ENCODE measurements at regions not wholly inside any gene's neighbourhood (a gene's known extent, or its start where the extent isn't known, plus 50 kb on each side); places are given as distances from the start of the nearest gene placed in this dataset.

DNA sequence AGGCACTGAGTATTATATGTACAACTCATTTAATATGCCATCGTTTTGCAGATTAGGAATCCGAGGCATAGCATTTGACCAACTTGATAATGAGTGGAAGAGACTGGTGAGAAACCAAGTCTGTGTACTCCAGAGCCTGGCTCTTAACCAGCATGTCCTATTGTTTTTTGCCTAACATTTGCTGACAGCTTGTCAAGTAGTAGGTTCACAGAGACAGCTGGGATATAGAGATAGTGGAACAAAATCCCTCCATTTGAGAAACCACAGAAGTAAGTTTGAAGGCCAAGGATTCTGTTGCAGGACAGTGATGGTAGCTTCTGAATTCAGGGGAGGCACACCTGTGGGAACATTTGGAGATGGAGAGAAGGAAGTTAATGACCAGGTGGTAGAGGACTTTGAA lies 206.9 kb upstream of the PRPS1L1 start:
- in situ Hi-C loops (cut with MboI; ENCODE audit: low sequenced_read_pairs in 4 of 4) (no loop called here), intact Hi-C loops (cut with DNase I; ENCODE audit: low total_unique reads) (no loop called here)
- no peaks in the 10 kb centered on the region for H3K4me1 ChIP-seq
- H3K4me3 ChIP-seq, result no peak overlapping the region
- H3K36me3 ChIP-seq, result no peaks in the 10 kb centered on the region
- H3K27me3 ChIP-seq, result no peaks in the 10 kb centered on the region
- no peak for TF ChIP-seq POLR2A (IDR thresholded peaks at IDR 0.05)
- TF ChIP-seq CTCF (IDR thresholded peaks at IDR 0.05 in 4 of 5, conservative IDR thresholded peaks at IDR 0.05 in 1 of 5), result no peak
- DNase-seq (no peak), ATAC-seq (no peak)
- H3K27ac ChIP-seq, result no peak overlapping the region
- no peaks in the 10 kb centered on the region for H3K9me3 ChIP-seq

DNA sequence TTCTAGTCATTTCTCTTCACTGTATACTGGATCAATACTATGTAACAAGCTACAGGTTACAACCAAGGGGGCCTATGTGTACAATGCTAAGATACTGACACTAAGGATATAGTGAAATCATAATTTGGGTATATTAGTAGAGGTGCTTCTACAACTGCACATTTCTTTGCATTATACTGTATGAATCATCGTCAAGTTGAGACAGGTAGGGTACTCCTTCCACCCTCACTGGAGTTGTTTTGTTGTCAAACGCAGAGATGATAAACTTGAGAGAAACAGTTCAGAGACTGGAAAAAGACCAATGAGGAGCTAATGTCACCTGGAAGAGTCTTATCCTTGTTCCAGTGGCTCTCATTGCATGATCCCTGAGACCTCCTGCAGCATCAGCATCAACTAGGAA lies 208.2 kb upstream of the PRPS1L1 start:
- no peak for ATAC-seq
- no peaks in the 10 kb centered on the region for H3K4me1 ChIP-seq
- intact Hi-C loops (cut with DNase I; ENCODE audit: low total_unique reads) (no loop called here), in situ Hi-C loops (cut with MboI; ENCODE audit: low sequenced_read_pairs in 4 of 4) (no loop called here)
- no peak for TF ChIP-seq POLR2A (IDR thresholded peaks at IDR 0.05)
- no peak for TF ChIP-seq CTCF (IDR thresholded peaks at IDR 0.05 in 4 of 5, conservative IDR thresholded peaks at IDR 0.05 in 1 of 5)
- no peaks in the 10 kb centered on the region for H3K36me3 ChIP-seq
- DNase-seq, result no peak
- H3K27ac ChIP-seq, result no peak overlapping the region
- H3K4me3 ChIP-seq, result no peak overlapping the region
- H3K27me3 ChIP-seq, result no peaks in the 10 kb centered on the region
- no peaks in the 10 kb centered on the region for H3K9me3 ChIP-seq

GRCh38 chr7:18239212-18239611 lies 211.6 kb upstream of the PRPS1L1 start:
- TF ChIP-seq POLR2A (IDR thresholded peaks at IDR 0.05), result no peak
- TF ChIP-seq CTCF (IDR thresholded peaks at IDR 0.05 in 4 of 5, conservative IDR thresholded peaks at IDR 0.05 in 1 of 5), result no peak
- no peak for DNase-seq
- intact Hi-C loops (cut with DNase I; ENCODE audit: low total_unique reads) (no loop called here), in situ Hi-C loops (cut with MboI; ENCODE audit: low sequenced_read_pairs in 4 of 4) (no loop called here)
- Histone ChIP-seq H3K4me1 (no peaks in the 10 kb centered on the region), H3K9me3 (no peaks in the 10 kb centered on the region), H3K27ac (no peak overlapping the region), H3K27me3 (no peaks in the 10 kb centered on the region), H3K36me3 (no peaks in the 10 kb centered on the region), H3K4me3 (no peak overlapping the region)
- ATAC-seq, result no peak

DNA sequence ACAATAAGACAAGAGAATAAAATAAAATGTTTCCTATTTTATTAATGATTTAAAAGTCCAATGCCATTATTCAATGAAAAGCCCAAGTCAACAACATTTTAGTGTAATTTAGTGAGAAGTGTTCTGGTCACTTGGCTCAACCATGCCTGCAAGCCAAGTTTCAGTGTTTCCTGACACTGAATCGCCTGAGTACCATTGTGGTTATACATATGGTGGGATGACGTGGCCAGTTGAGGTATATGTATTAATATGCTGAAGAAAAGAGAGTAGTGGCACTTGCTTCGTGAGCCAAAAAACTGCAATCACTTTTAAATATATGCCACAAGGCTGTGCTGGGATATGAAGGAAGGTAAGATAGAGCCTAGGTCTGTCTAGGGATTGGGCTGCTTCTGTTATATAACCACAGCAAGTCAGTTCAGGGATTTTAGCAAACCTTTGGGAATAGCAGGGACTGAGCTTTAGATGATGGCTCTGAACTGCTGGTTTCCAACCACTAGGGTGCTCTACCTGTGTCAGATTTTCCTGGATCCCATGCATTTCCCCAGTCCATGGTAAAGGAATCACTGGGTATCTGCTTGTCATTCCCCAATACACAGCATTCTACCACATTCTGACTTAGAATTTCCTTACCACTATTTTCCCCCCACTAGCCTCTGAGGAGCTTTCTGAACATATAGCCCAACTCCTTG lies 214.0 kb upstream of the PRPS1L1 start:
- no peak for DNase-seq
- Histone ChIP-seq H3K36me3 (no peaks in the 10 kb centered on the region), H3K27ac (no peak overlapping the region), H3K4me1 (no peaks in the 10 kb centered on the region), H3K4me3 (no peak overlapping the region), H3K9me3 (no peaks in the 10 kb centered on the region), H3K27me3 (no peaks in the 10 kb centered on the region)
- intact Hi-C loops (cut with DNase I; ENCODE audit: low total_unique reads), result no loop called here
- no peak for ATAC-seq
- TF ChIP-seq POLR2A (IDR thresholded peaks at IDR 0.05), result no peak
- TF ChIP-seq CTCF (IDR thresholded peaks at IDR 0.05 in 4 of 5, conservative IDR thresholded peaks at IDR 0.05 in 1 of 5), result no peak
- in situ Hi-C loops (cut with MboI; ENCODE audit: low sequenced_read_pairs in 4 of 4), result no loop called here

DNA sequence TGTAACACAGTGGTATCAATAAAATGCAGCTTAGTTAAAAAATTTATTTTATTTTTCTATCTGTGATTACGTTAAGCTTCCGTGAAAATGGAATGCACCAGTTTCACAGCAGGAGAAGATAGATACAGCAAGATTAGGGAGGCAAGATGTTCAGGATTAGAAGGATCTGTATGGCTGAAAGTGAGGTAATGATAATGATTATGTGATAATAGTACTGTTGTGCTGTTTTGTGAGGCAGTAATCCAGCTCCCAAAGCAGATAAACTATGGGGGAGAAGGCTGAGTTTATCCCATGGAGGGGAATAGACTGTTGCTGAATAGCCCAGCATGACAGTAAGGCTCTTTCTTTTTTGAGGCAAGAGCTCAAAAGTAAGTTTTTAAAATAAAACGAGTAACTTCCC lies 216.1 kb upstream of the PRPS1L1 start:
- in situ Hi-C loops (cut with MboI; ENCODE audit: low sequenced_read_pairs in 4 of 4), result no loop called here
- Histone ChIP-seq H3K36me3 (no peaks in the 10 kb centered on the region), H3K9me3 (no peaks in the 10 kb centered on the region), H3K4me1 (no peaks in the 10 kb centered on the region), H3K27ac (no peak overlapping the region), H3K4me3 (no peak overlapping the region), H3K27me3 (no peaks in the 10 kb centered on the region)
- DNase-seq (no peak), ATAC-seq (no peak)
- intact Hi-C loops (cut with DNase I; ENCODE audit: low total_unique reads), result no loop called here
- no peak for TF ChIP-seq CTCF (IDR thresholded peaks at IDR 0.05 in 4 of 5, conservative IDR thresholded peaks at IDR 0.05 in 1 of 5)
- TF ChIP-seq POLR2A (IDR thresholded peaks at IDR 0.05), result no peak

Data from gastrocnemius medialis (tissue), 4 donors.